ENCODE measurements at regions not wholly inside any gene's neighbourhood (a gene's known extent, or its start where the extent isn't known, plus 50 kb on each side); places are given as distances from the start of the nearest gene placed in this dataset.

DNA sequence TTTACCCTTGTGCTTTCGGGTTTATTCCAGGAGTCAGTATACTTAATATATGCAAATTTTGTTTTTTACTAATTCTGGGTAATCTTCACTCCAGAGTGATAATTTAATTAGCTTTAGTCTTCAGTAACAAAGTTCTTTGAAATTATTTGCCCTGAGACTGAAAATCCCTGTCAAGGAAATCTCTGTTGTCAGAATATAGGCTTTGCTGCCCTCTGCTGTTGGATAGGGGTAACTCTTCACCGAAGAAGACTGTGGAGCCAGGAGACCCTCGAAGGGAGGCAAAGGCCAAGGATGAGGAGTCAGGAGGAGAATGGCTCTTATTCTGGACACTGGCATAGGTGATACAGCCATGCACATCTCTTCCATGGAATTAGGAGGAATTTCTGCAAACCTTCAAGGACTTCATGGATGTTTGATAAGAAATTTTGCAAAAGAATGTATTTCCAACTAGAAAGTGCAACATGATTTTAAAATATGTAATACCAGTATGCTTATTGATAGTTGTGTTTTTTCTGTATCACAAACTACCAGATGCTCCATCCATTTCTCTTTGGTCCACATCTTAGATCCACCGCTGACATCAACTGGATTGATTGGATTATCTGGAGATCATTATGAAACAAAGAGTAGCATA is 182.3 kb downstream of the RDH14 start:
- Histone ChIP-seq H3K4me3 (no peak overlapping the region), H3K4me1 (no peaks in the 10 kb centered on the region), H3K36me3 (ENCODE audit: low read depth, missing control alignments) (no peaks in the 10 kb centered on the region), H3K9me3 (no peaks in the 10 kb centered on the region), H3K27ac (no peak overlapping the region), H3K27me3 (no peaks in the 10 kb centered on the region)
- WGBS, 2 donors, result 48 to 49% methylated on average over 4 of the region's 4 CpGs
- intact Hi-C loops (cut with DNase I; ENCODE audit: low total_unique reads), result no loop called here
- peak; percentile 60 for DNase-seq
- TF ChIP-seq, protein P1, sequence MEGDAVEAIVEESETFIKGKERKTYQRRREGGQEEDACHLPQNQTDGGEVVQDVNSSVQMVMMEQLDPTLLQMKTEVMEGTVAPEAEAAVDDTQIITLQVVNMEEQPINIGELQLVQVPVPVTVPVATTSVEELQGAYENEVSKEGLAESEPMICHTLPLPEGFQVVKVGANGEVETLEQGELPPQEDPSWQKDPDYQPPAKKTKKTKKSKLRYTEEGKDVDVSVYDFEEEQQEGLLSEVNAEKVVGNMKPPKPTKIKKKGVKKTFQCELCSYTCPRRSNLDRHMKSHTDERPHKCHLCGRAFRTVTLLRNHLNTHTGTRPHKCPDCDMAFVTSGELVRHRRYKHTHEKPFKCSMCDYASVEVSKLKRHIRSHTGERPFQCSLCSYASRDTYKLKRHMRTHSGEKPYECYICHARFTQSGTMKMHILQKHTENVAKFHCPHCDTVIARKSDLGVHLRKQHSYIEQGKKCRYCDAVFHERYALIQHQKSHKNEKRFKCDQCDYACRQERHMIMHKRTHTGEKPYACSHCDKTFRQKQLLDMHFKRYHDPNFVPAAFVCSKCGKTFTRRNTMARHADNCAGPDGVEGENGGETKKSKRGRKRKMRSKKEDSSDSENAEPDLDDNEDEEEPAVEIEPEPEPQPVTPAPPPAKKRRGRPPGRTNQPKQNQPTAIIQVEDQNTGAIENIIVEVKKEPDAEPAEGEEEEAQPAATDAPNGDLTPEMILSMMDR (IDR thresholded peaks at IDR 0.05), result peak; percentile 61 to 72 (median 70)
- no peak for TF ChIP-seq POLR2A (IDR thresholded peaks at IDR 0.05)

DNA sequence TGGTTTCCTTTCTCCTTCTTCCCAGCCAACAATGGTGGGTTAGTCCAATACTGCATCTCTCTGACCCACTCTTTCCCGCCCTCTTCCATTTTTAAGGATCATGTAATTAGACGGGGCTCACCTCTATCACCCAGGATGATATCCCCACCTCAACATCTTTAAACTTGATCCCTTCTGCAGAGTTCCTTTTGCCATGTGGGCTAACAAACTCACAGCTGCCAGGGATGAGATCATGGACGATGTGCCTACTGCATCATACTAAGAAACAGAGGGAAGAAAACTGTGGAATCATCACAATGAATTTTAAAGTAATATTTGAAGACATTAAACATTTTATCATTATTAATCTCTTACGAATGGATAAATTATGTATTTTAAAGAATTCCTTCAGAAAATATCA is 183.5 kb downstream of the RDH14 start:
- Histone ChIP-seq H3K4me1 (no peaks in the 10 kb centered on the region), H3K27ac (no peak overlapping the region), H3K27me3 (no peaks in the 10 kb centered on the region), H3K9me3 (no peaks in the 10 kb centered on the region), H3K36me3 (ENCODE audit: low read depth, missing control alignments) (no peaks in the 10 kb centered on the region), H3K4me3 (no peak overlapping the region)
- intact Hi-C loops (cut with DNase I; ENCODE audit: low total_unique reads), result no loop called here
- 86 to 89% methylated on average over 4 of the region's 4 CpGs for WGBS, 2 donors
- no peak for DNase-seq
- TF ChIP-seq, protein P1 (IDR thresholded peaks at IDR 0.05), result no peak
- TF ChIP-seq POLR2A (IDR thresholded peaks at IDR 0.05), result no peak

DNA sequence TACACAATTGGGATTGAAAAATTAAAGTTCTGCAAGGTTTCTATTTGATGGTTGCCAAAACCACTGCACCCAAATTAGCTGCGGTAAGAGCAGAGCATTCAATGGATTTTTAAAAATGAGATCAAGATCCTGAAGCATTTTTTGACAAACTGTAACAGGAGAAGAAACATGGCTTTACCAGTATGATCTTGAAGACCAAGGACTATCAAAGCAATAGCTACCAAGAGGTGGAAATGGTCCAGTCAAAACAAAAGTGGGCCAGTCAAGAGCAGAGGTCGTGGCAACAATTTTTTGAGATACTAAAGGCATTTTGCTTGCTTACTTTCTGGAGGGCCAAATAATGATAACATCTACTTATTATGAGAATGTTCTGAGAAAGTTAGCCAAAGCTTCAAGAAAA is 186.8 kb downstream of the RDH14 start:
- Histone ChIP-seq H3K27me3 (no peaks in the 10 kb centered on the region), H3K36me3 (ENCODE audit: low read depth, missing control alignments) (no peaks in the 10 kb centered on the region), H3K4me3 (no peak overlapping the region), H3K9me3 (no peaks in the 10 kb centered on the region), H3K4me1 (no peaks in the 10 kb centered on the region), H3K27ac (no peak overlapping the region)
- intact Hi-C loops (cut with DNase I; ENCODE audit: low total_unique reads), result no loop called here
- 57 to 87% methylated on average over 2 of the region's 2 CpGs for WGBS, 2 donors
- DNase-seq, result no peak
- TF ChIP-seq POLR2A (IDR thresholded peaks at IDR 0.05), result no peak
- TF ChIP-seq, protein P1 (IDR thresholded peaks at IDR 0.05), result no peak

DNA sequence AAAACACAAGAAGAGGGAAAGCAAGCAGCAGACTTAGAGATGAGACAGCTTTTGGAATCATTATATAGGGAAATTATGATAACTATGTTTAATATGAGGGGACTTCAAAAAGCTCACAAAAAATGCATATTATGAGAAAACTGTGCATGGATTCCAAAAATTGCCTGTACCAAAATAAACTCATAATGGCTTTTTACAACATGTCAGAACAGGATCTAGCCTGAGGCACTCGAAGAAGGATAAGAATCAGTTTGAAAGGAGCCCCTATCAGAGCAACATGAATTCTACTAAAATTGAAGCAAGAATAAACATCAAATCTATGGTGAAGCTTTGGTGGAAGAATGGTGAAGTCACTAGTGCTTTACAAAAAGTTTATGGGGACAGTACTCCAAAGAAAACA is 187.4 kb downstream of the RDH14 start:
- TF ChIP-seq POLR2A (IDR thresholded peaks at IDR 0.05), result no peak
- TF ChIP-seq, protein P1 (IDR thresholded peaks at IDR 0.05), result no peak
- Histone ChIP-seq H3K27ac (no peak overlapping the region), H3K4me3 (no peak overlapping the region), H3K9me3 (no peaks in the 10 kb centered on the region), H3K27me3 (no peaks in the 10 kb centered on the region), H3K36me3 (ENCODE audit: low read depth, missing control alignments) (no peaks in the 10 kb centered on the region), H3K4me1 (no peaks in the 10 kb centered on the region)
- intact Hi-C loops (cut with DNase I; ENCODE audit: low total_unique reads), result no loop called here
- no peak for DNase-seq
- WGBS, 2 donors, result 83 to 88% methylated on average over 1 of the region's 1 CpG

DNA sequence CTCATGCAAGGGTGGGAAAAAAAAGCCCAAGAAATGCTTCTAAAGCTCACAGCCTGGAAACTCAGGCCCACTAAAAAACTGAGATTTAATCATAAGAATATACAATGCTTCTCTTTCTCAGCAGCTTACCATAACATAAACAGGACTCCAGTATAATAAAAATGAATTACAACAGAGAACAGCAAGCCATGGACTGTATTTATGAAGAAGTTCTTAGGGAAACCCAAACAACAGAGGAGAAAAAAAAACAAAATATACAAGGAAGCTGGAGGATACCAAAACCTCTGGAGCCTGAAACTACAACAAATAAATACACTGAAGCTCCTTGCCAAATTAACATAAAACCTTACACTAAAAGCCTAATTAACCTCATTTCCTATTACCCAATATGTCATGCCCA is 187.8 kb downstream of the RDH14 start:
- TF ChIP-seq POLR2A (IDR thresholded peaks at IDR 0.05), result no peak
- TF ChIP-seq, protein P1 (IDR thresholded peaks at IDR 0.05), result no peak
- Histone ChIP-seq H3K27ac (no peak overlapping the region), H3K27me3 (no peaks in the 10 kb centered on the region), H3K9me3 (no peaks in the 10 kb centered on the region), H3K36me3 (ENCODE audit: low read depth, missing control alignments) (no peaks in the 10 kb centered on the region), H3K4me3 (no peak overlapping the region), H3K4me1 (no peaks in the 10 kb centered on the region)
- DNase-seq, result no peak
- intact Hi-C loops (cut with DNase I; ENCODE audit: low total_unique reads), result no loop called here

Data from testis (tissue), 2 donors.